Endodermal cell (in vitro differentiated cells): ENCODE measurements at regions not wholly inside any gene's neighbourhood (a gene's known extent, or its start where the extent isn't known, plus 50 kb on each side); places are given as distances from the start of the nearest gene placed in this dataset.

Source experiments
- DNase-seq: peaks from one replicate; pipeline ENCODE4 v3.0.0-alpha.2; 2017
- H3K27ac ChIP-seq: 2 replicates; pipeline ENCODE4 v1.5.1; 2013; ENCODE audit warnings: mild to moderate bottlenecking, low read depth, low read length, moderate library complexity
- H3K27me3 ChIP-seq: 2 replicates; pipeline ENCODE4 v1.6.1; 2013; ENCODE audit warnings: mild to moderate bottlenecking, low read length, moderate library complexity; ENCODE audit not compliant: insufficient read depth, control insufficient read depth, poor library complexity, severe bottlenecking
- H3K36me3 ChIP-seq: 2 replicates; pipeline ENCODE4 v1.7.0; 2013; ENCODE audit warnings: mild to moderate bottlenecking, low read length, moderate library complexity; ENCODE audit not compliant: control insufficient read depth, insufficient read depth
- H3K4me1 ChIP-seq: one replicate; pipeline ENCODE4 v1.7.0; 2013; ENCODE audit warnings: low read length; ENCODE audit not compliant: control insufficient read depth, insufficient read depth
- H3K4me3 ChIP-seq: 2 replicates; pipeline ENCODE4 v1.5.1; 2013; ENCODE audit warnings: mild to moderate bottlenecking, low read length, moderate library complexity
- H3K9ac ChIP-seq: 2 replicates; pipeline ENCODE4 v1.6.1; 2013; ENCODE audit warnings: mild to moderate bottlenecking, low read length, moderate library complexity; ENCODE audit not compliant: poor library complexity, severe bottlenecking; ENCODE audit errors: extremely low read depth
- H3K9me3 ChIP-seq: 2 replicates; pipeline ENCODE4 v1.6.1; 2013; ENCODE audit warnings: mild to moderate bottlenecking, low read length, moderate library complexity; ENCODE audit not compliant: control insufficient read depth
- H3K27ac Mint-ChIP-seq: 2 replicates; pipeline ENCODE4 v1.8.0; 2020; ENCODE audit warnings: mixed read lengths
- H3K27me3 Mint-ChIP-seq: 2 replicates; pipeline ENCODE4 v1.8.0; 2021; ENCODE audit warnings: mild to moderate bottlenecking, mixed read lengths; ENCODE audit not compliant: insufficient read depth
- H3K36me3 Mint-ChIP-seq: 2 replicates; pipeline ENCODE4 v1.8.0; 2020; ENCODE audit warnings: low read depth, mixed read lengths
- H3K4me1 Mint-ChIP-seq: 2 replicates; pipeline ENCODE4 v1.8.0; 2020; ENCODE audit warnings: mixed read lengths
- H3K4me3 Mint-ChIP-seq: 2 replicates; pipeline ENCODE4 v1.8.0; 2020; ENCODE audit warnings: mild to moderate bottlenecking, moderate library complexity, mixed read lengths
- H3K9me3 Mint-ChIP-seq: 2 replicates; pipeline ENCODE4 v1.8.0; 2020; ENCODE audit warnings: mild to moderate bottlenecking, mixed read lengths
- CTCF ChIP-seq: fragments of 200-600 bp; sonication (generic); conservative IDR thresholded peaks from 2 replicates; pipeline ENCODE4 v1.5.0; 2021; ENCODE audit warnings: antibody characterized with exemption, mild to moderate bottlenecking
- WGBS, 2 experiments: methylation state at CpG; one replicate each; pipeline versions ENCODE4 v1.1.5 to v1.1.7; 2013; ENCODE audit warnings: missing lambda C conversion rate in 2 of 2, mixed read lengths in 1 of 2; ENCODE audit not compliant: insufficient coverage in 1 of 2, insufficient read length in 1 of 2; 5-methylcytosine and 5-hydroxymethylcytosine counted together

GRCh38 chr17:34201767-34202166 is 53.3 kb upstream of the CCL2 start:
- Mint-ChIP-seq H3K27ac (no peak overlapping the region), H3K4me3 (no peak overlapping the region), H3K36me3 (no peaks in the 10 kb centered on the region), H3K27me3 (peaks cover 5% of the 10 kb centered on the region), H3K4me1 (peaks cover 14% of the 10 kb centered on the region), H3K9me3 (peaks cover 16% of the 10 kb centered on the region)
- Histone ChIP-seq H3K4me1 (no peaks in the 10 kb centered on the region), H3K27ac (no peak overlapping the region), H3K4me3 (no peak overlapping the region), H3K9ac (no peak overlapping the region), H3K9me3 (peaks cover 27% of the 10 kb centered on the region), H3K27me3 (no peaks in the 10 kb centered on the region), H3K36me3 (no peaks in the 10 kb centered on the region)
- no peak for DNase-seq
- WGBS, 2 experiments = 93 to 100% methylated on average over 3 to 4 of the region's 4 CpGs
- TF ChIP-seq CTCF = no peak

GRCh38 chr17:34203018-34203638 is 52.0 kb upstream of the CCL2 start:
- Histone ChIP-seq H3K27ac (no peak overlapping the region), H3K27me3 (no peaks in the 10 kb centered on the region), H3K4me1 (no peaks in the 10 kb centered on the region), H3K9ac (no peak overlapping the region), H3K4me3 (no peak overlapping the region), H3K36me3 (no peaks in the 10 kb centered on the region), H3K9me3 (peaks cover 14% of the 10 kb centered on the region)
- Mint-ChIP-seq H3K4me1 (peaks cover 14% of the 10 kb centered on the region), H3K27me3 (peaks cover 5% of the 10 kb centered on the region), H3K4me3 (no peak overlapping the region), H3K9me3 (peaks cover 13% of the 10 kb centered on the region), H3K27ac (no peak overlapping the region), H3K36me3 (no peaks in the 10 kb centered on the region)
- TF ChIP-seq CTCF = no peak
- WGBS, 2 experiments = 76 to 86% methylated on average over 3 to 4 of the region's 4 CpGs
- DNase-seq = no peak

GRCh38 chr17:34204402-34204801 is 50.7 kb upstream of the CCL2 start:
- H3K27me3 Mint-ChIP-seq = peaks cover 2% of the 10 kb centered on the region
- H3K27me3 ChIP-seq = no peaks in the 10 kb centered on the region
- H3K4me1 Mint-ChIP-seq = peaks cover 14% of the 10 kb centered on the region
- no peak for DNase-seq
- H3K27ac Mint-ChIP-seq = no peak overlapping the region
- no peaks in the 10 kb centered on the region for H3K36me3 Mint-ChIP-seq
- no peaks in the 10 kb centered on the region for H3K4me1 ChIP-seq
- H3K9me3 ChIP-seq = peaks cover 17% of the 10 kb centered on the region
- peaks cover 23% of the 10 kb centered on the region for H3K9me3 Mint-ChIP-seq
- no peak overlapping the region for H3K27ac ChIP-seq
- TF ChIP-seq CTCF = no peak
- H3K4me3 ChIP-seq = no peak overlapping the region
- H3K9ac ChIP-seq = no peak overlapping the region
- WGBS, 2 experiments = 87 to 91% methylated on average over 2 to 5 of the region's 5 CpGs
- H3K4me3 Mint-ChIP-seq = no peak overlapping the region
- H3K36me3 ChIP-seq = no peaks in the 10 kb centered on the region
